OCI-LY7 (cell line): ENCODE measurements at regions not wholly inside any gene's neighbourhood (a gene's known extent, or its start where the extent isn't known, plus 50 kb on each side); places are given as distances from the start of the nearest gene placed in this dataset.

Source experiments
- EZH2phosphoT487 ChIP-seq: fragments of 200-600 bp; sonication (generic); IDR thresholded peaks from 2 replicates; pipeline ENCODE4 v1.6.1; 2018; ENCODE audit warnings: low read depth, borderline replicate concordance, mild to moderate bottlenecking, mixed run types, antibody characterized with exemption, low read length, moderate library complexity, mixed read lengths
- TF ChIP-seq, protein P1 (sequence below): fragments of 200-600 bp; sonication (generic); conservative IDR thresholded peaks from 2 replicates; pipeline ENCODE4 v1.5.1; 2014; ENCODE audit warnings: mild to moderate bottlenecking, antibody characterized with exemption, low read length, moderate library complexity, mixed read lengths

DNA sequence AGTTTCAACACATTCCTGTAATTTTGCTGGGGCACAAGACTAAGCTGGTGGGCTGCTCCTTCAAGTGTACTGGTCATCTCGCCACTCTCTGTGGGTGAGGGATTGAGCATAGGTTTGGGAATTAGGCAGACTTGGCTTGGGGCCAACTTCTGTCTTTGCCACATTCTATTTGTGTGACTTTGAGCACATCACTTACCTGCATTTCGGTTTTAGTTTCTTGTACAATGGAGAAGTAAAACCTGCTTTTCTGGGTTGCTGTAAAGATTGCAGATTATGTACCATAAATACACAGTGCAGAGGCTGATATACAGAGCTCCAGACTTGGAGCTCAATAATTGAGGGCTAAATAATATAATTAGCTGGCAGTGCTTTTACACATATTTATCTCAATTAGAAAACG, 162.1 kb downstream of the C3orf38 start:
- TF ChIP-seq, protein P1, sequence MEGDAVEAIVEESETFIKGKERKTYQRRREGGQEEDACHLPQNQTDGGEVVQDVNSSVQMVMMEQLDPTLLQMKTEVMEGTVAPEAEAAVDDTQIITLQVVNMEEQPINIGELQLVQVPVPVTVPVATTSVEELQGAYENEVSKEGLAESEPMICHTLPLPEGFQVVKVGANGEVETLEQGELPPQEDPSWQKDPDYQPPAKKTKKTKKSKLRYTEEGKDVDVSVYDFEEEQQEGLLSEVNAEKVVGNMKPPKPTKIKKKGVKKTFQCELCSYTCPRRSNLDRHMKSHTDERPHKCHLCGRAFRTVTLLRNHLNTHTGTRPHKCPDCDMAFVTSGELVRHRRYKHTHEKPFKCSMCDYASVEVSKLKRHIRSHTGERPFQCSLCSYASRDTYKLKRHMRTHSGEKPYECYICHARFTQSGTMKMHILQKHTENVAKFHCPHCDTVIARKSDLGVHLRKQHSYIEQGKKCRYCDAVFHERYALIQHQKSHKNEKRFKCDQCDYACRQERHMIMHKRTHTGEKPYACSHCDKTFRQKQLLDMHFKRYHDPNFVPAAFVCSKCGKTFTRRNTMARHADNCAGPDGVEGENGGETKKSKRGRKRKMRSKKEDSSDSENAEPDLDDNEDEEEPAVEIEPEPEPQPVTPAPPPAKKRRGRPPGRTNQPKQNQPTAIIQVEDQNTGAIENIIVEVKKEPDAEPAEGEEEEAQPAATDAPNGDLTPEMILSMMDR: no peak
- TF ChIP-seq EZH2phosphoT487: no peak
